Fibroblast of lung (primary cell): ENCODE measurements at regions not wholly inside any gene's neighbourhood (a gene's known extent, or its start where the extent isn't known, plus 50 kb on each side); places are given as distances from the start of the nearest gene placed in this dataset.

ENCODE experiments used
- DNase-seq, 2 donors: peaks; one replicate each; pipeline versions ENCODE4 v3.0.0 to v3.0.0-alpha.2; 2010; ENCODE audit warnings: low read depth in 2 of 2
- H2AFZ ChIP-seq: 2 replicates; pipeline ENCODE4 v1.5.1; 2012; ENCODE audit warnings: low read length, control low read depth, inconsistent platforms
- H3K27ac ChIP-seq: 2 replicates; pipeline ENCODE4 v1.5.1; 2011; ENCODE audit warnings: low read length, control low read depth; ENCODE audit not compliant: insufficient read depth
- H3K27me3 ChIP-seq: 2 replicates; pipeline ENCODE4 v1.5.1; 2011; ENCODE audit warnings: mild to moderate bottlenecking, low read length; ENCODE audit not compliant: control insufficient read depth, insufficient read depth
- H3K36me3 ChIP-seq: 2 replicates; pipeline ENCODE4 v1.5.1; 2011; ENCODE audit warnings: low read length; ENCODE audit not compliant: control insufficient read depth, insufficient read depth
- H3K4me1 ChIP-seq: 2 replicates; pipeline ENCODE4 v1.5.1; 2011; ENCODE audit warnings: low read length; ENCODE audit not compliant: control insufficient read depth, insufficient read depth; ENCODE audit errors: extremely low read depth
- H3K4me2 ChIP-seq: 2 replicates; pipeline ENCODE4 v1.5.1; 2011; ENCODE audit warnings: low read length, control low read depth; ENCODE audit not compliant: insufficient read depth; ENCODE audit errors: extremely low read depth
- H3K4me3 ChIP-seq, 4 experiments: fragments of 200-600 bp in 1 of 4; sonication (generic) in 1 of 4; replicated peaks in 1 of 4; 2 replicates each; pipeline ENCODE4 v1.5.1; 2011 to 2016; ENCODE audit warnings: low read length in 4 of 4, low read depth in 3 of 4, mild to moderate bottlenecking in 3 of 4, control low read depth in 2 of 4, inconsistent platforms in 1 of 4, mixed read lengths in 1 of 4; ENCODE audit not compliant: insufficient read depth in 1 of 4; ENCODE audit errors: control extremely low read depth in 1 of 4
- H3K79me2 ChIP-seq: 2 replicates; pipeline ENCODE4 v1.5.1; 2012; ENCODE audit warnings: mild to moderate bottlenecking, low read length, inconsistent platforms; ENCODE audit not compliant: control insufficient read depth, insufficient read depth
- H3K9ac ChIP-seq: 2 replicates; pipeline ENCODE4 v1.5.1; 2011; ENCODE audit warnings: mild to moderate bottlenecking, low read length, control low read depth; ENCODE audit not compliant: insufficient read depth
- H3K9me3 ChIP-seq: 2 replicates; pipeline ENCODE4 v1.5.1; 2012; ENCODE audit warnings: low read depth, low read length; ENCODE audit not compliant: control insufficient read depth, insufficient read depth
- H4K20me1 ChIP-seq: 2 replicates; pipeline ENCODE4 v1.5.1; 2011; ENCODE audit warnings: low read length; ENCODE audit not compliant: control insufficient read depth, insufficient read depth; ENCODE audit errors: extremely low read depth
- EZH2 ChIP-seq: IDR thresholded peaks from 2 replicates; pipeline ENCODE4 v1.5.1; 2012; ENCODE audit warnings: low read length, control low read depth, mild to moderate bottlenecking; ENCODE audit errors: missing control alignments
- TF ChIP-seq, protein P1 (sequence below), 2 donors: IDR thresholded peaks in 1 of 2; conservative IDR thresholded peaks in 1 of 2; 1 replicate in 1 of 2; 2 replicates in 1 of 2; pipeline ENCODE4 v1.5.1; 2011 to 2012; ENCODE audit warnings: low read length in 2 of 2, control low read depth in 1 of 2, inconsistent platforms in 1 of 2, low read depth in 1 of 2, mild to moderate bottlenecking in 1 of 2

DNA sequence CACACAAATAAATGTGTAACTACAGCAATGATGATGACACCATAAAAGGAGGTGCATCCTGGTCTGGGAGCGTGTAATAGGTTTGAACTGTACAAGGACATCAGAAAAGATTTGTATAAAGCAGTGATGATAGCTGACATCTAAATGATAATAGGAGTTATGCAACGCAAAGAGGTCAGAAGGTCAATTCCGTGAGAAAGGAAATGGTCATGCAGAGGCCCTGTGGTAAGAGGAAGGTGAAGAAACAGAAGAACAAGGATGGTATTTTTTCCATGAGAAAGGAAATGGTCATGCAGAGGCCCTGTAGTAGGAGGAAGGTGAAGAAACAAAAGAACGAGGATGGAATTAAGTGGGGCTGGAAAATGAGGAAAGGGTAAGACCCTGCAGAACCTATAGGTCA lies 106.7 kb upstream of the TMPO start:
- Histone ChIP-seq H3K27ac (no peak overlapping the region), H3K9ac (no peak overlapping the region), H3K27me3 (no peaks in the 10 kb centered on the region), H2AFZ (no peak overlapping the region), H3K4me1 (no peaks in the 10 kb centered on the region), H3K79me2 (no peaks in the 10 kb centered on the region), H4K20me1 (no peaks in the 10 kb centered on the region), H3K36me3 (no peaks in the 10 kb centered on the region), H3K9me3 (no peaks in the 10 kb centered on the region), H3K4me2 (no peak overlapping the region), H3K4me3 (no peak overlapping the region)
- DNase-seq = no peak
- TF ChIP-seq, protein P1, sequence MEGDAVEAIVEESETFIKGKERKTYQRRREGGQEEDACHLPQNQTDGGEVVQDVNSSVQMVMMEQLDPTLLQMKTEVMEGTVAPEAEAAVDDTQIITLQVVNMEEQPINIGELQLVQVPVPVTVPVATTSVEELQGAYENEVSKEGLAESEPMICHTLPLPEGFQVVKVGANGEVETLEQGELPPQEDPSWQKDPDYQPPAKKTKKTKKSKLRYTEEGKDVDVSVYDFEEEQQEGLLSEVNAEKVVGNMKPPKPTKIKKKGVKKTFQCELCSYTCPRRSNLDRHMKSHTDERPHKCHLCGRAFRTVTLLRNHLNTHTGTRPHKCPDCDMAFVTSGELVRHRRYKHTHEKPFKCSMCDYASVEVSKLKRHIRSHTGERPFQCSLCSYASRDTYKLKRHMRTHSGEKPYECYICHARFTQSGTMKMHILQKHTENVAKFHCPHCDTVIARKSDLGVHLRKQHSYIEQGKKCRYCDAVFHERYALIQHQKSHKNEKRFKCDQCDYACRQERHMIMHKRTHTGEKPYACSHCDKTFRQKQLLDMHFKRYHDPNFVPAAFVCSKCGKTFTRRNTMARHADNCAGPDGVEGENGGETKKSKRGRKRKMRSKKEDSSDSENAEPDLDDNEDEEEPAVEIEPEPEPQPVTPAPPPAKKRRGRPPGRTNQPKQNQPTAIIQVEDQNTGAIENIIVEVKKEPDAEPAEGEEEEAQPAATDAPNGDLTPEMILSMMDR (conservative IDR thresholded peaks at IDR 0.05 in 1 of 2, IDR thresholded peaks at IDR 0.05 in 1 of 2; ENCODE audit: low read depth in 1 of 2, low read length in 2 of 2) = no peak
- no peak for TF ChIP-seq EZH2

DNA sequence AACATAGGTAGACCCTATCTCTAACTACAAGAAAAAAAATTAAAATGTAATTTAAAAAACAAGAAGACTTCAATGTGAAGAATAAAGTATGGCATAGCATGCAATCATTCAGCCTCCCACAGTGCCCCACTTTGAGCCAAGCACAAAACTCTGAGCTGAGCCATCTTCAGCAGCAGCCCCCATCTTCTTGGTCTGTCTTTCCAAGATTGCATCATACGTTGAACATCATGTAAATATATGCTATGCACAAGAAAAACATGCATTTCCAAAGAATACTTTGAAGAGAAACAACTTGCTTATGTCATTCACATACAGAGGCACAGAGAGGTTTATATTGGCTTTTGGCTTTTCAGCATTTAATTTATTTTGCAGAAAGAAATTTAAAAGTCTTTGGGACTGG lies 105.8 kb upstream of the TMPO start:
- no peak overlapping the region for H3K4me2 ChIP-seq
- no peak overlapping the region for H2AFZ ChIP-seq
- no peak for DNase-seq
- H3K4me1 ChIP-seq = no peaks in the 10 kb centered on the region
- H3K27me3 ChIP-seq = no peaks in the 10 kb centered on the region
- H3K36me3 ChIP-seq = no peaks in the 10 kb centered on the region
- H3K9me3 ChIP-seq = no peaks in the 10 kb centered on the region
- H3K27ac ChIP-seq = no peak overlapping the region
- no peak overlapping the region for H3K9ac ChIP-seq
- H4K20me1 ChIP-seq = no peaks in the 10 kb centered on the region
- H3K79me2 ChIP-seq = no peaks in the 10 kb centered on the region
- H3K4me3 ChIP-seq = no peak overlapping the region
- TF ChIP-seq EZH2 = no peak
- TF ChIP-seq, protein P1 (conservative IDR thresholded peaks at IDR 0.05 in 1 of 2, IDR thresholded peaks at IDR 0.05 in 1 of 2; ENCODE audit: low read depth in 1 of 2, low read length in 2 of 2) = no peak

DNA sequence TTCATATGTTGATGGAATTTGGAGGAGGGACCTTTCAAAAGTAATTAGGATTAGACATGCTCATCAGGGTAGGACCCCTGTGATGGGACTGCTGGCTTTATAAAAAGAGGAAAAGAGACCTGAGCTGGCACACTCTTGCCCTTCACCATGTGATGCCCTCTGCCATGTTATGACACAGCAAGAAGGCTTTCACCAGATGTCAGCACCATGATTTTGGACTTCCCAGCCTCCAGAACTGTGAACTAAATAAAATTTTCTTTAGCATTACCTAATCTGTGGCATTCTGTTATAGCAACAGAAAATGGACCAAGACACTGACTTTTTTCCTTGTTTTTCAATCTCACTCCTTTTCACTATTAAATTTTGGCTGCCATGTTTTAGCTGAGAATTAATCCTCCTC lies 105.0 kb upstream of the TMPO start:
- Histone ChIP-seq H3K36me3 (no peaks in the 10 kb centered on the region), H3K4me1 (no peaks in the 10 kb centered on the region), H3K4me2 (no peak overlapping the region), H3K4me3 (no peak overlapping the region), H3K27ac (no peak overlapping the region), H2AFZ (no peak overlapping the region), H3K9me3 (no peaks in the 10 kb centered on the region), H4K20me1 (no peaks in the 10 kb centered on the region), H3K27me3 (no peaks in the 10 kb centered on the region), H3K79me2 (no peaks in the 10 kb centered on the region), H3K9ac (no peak overlapping the region)
- TF ChIP-seq, protein P1 (conservative IDR thresholded peaks at IDR 0.05 in 1 of 2, IDR thresholded peaks at IDR 0.05 in 1 of 2; ENCODE audit: low read depth in 1 of 2, low read length in 2 of 2) = no peak
- TF ChIP-seq EZH2 = no peak
- no peak for DNase-seq
